ENCODE measurements at regions not wholly inside any gene's neighbourhood (a gene's known extent, or its start where the extent isn't known, plus 50 kb on each side); places are given as distances from the start of the nearest gene placed in this dataset.
"Not testable (repeated sequence)": the region's sequence is repeated elsewhere in the genome, so short reads cannot be mapped to it uniquely, and the experiment has no call there.

- no peak for DNase-seq
Measured at GRCh38 chr15:28459279-28459678, 73.5 kb downstream of the GOLGA8G start.

GRCh38 chr15:28457396-28457932 is 75.3 kb downstream of the GOLGA8G start:
- DNase-seq: not testable (repeated sequence)

GRCh38 chr15:28456476-28457395 is 76.0 kb downstream of the GOLGA8G start:
- DNase-seq: peak; percentile 0

- DNase-seq: peak; percentile 0
Measured at GRCh38 chr15:28455537-28456475, 77.0 kb downstream of the GOLGA8G start.

GRCh38 chr15:28454751-28455220 is 76.3 kb downstream of the GOLGA8F start:
- DNase-seq: not testable (repeated sequence)

Measured in activated CD4-positive, alpha-beta T cell treated with anti-CD3 and anti-CD28 coated beads, Interleukin-2, amount 50 U/mL, for 1 hour (primary cell).